Glomerular visceral epithelial cell (primary cell): ENCODE measurements at regions not wholly inside any gene's neighbourhood (a gene's known extent, or its start where the extent isn't known, plus 50 kb on each side); places are given as distances from the start of the nearest gene placed in this dataset.
"Not testable (repeated sequence)": the region's sequence is repeated elsewhere in the genome, so short reads cannot be mapped to it uniquely, and the experiment has no call there.

Experiments used
- DNase-seq: peaks from one replicate; pipeline ENCODE4 v3.0.0-alpha.2; 2016; ENCODE audit errors: extremely low spot score

GRCh38 chr18:30175061-30175574 is 867.4 kb downstream of the DSC3 start:
- no peak for DNase-seq

- no peak for DNase-seq
These were observed 879.0 kb downstream of the DSC3 start for GRCh38 chr18:30163573-30163972.

- no peak for DNase-seq
These were observed 882.4 kb downstream of the DSC3 start for GRCh38 chr18:30160124-30160523.

GRCh38 chr18:30150586-30151250 is 891.8 kb downstream of the DSC3 start:
- DNase-seq: no peak

- no peak for DNase-seq
These were observed 893.0 kb downstream of the DSC3 start for GRCh38 chr18:30149585-30149984.

GRCh38 chr18:30142870-30143269 is 899.7 kb downstream of the DSC3 start:
- DNase-seq: no peak

GRCh38 chr18:30142248-30142647 is 900.3 kb downstream of the DSC3 start:
- no peak for DNase-seq

GRCh38 chr18:30141506-30141905 is 901.0 kb downstream of the DSC3 start:
- DNase-seq: not testable (repeated sequence)

- no peak for DNase-seq
These were observed 902.8 kb downstream of the DSC3 start for GRCh38 chr18:30139631-30140287.

GRCh38 chr18:30135938-30136337 is 906.6 kb downstream of the DSC3 start:
- DNase-seq: no peak

- DNase-seq: no peak
These were observed 908.5 kb downstream of the DSC3 start for GRCh38 chr18:30134020-30134419.

GRCh38 chr18:30132959-30133358 is 909.6 kb downstream of the DSC3 start:
- DNase-seq: no peak

- DNase-seq: no peak
These were observed 921.1 kb downstream of the DSC3 start for GRCh38 chr18:30121397-30121796.

- DNase-seq: no peak
These were observed 929.1 kb downstream of the DSC3 start for GRCh38 chr18:30113454-30113853.

- DNase-seq: no peak
These were observed 936.2 kb downstream of the DSC3 start for GRCh38 chr18:30106356-30106755.

- no peak for DNase-seq
These were observed 938.7 kb downstream of the DSC3 start for GRCh38 chr18:30103881-30104280.

GRCh38 chr18:30096796-30097195 is 945.7 kb downstream of the DSC3 start:
- DNase-seq: no peak

GRCh38 chr18:30094556-30094955 is 948.0 kb downstream of the DSC3 start:
- DNase-seq: peak; percentile 8

- no peak for DNase-seq
These were observed 949.2 kb downstream of the DSC3 start for GRCh38 chr18:30093376-30093775.

GRCh38 chr18:30088238-30089015 is 954.1 kb downstream of the DSC3 start:
- DNase-seq: no peak

- DNase-seq: no peak
These were observed 956.2 kb downstream of the DSC3 start for GRCh38 chr18:30086351-30086750.

GRCh38 chr18:30081122-30081521 is 961.4 kb downstream of the DSC3 start:
- DNase-seq: no peak
